Nucleus accumbens (tissue), 56 donors: ENCODE measurements at regions not wholly inside any gene's neighbourhood (a gene's known extent, or its start where the extent isn't known, plus 50 kb on each side); places are given as distances from the start of the nearest gene placed in this dataset.
"Not testable (repeated sequence)": the region's sequence is repeated elsewhere in the genome, so short reads cannot be mapped to it uniquely, and the experiment has no call there.

ENCODE experiments used
- DNase-seq, 56 donors: peaks; one replicate each; lab custom pipeline; 2025; lab: John Stamatoyannopoulos, UW

GRCh38 chr13:54829391-54830068 is 1800.9 kb downstream of the OLFM4 start:
- DNase-seq: not testable (repeated sequence)

GRCh38 chr13:54836273-54836672 is 1807.7 kb downstream of the OLFM4 start:
- no peak for DNase-seq

- no peak for DNase-seq
Observed at GRCh38 chr13:54841682-54842081, 1813.1 kb downstream of the OLFM4 start.

- DNase-seq: no peak
Observed at GRCh38 chr13:54845351-54845965, 1816.8 kb downstream of the OLFM4 start.

GRCh38 chr13:54852831-54853230 is 1824.2 kb downstream of the OLFM4 start:
- DNase-seq: no peak

GRCh38 chr13:54859827-54860226 is 1831.2 kb downstream of the OLFM4 start:
- DNase-seq: no peak

- no peak for DNase-seq
Observed at GRCh38 chr13:54875111-54875510, 1846.5 kb downstream of the OLFM4 start.

GRCh38 chr13:54879036-54879435 is 1850.4 kb downstream of the OLFM4 start:
- no peak for DNase-seq

GRCh38 chr13:54884682-54885081 is 1856.1 kb downstream of the OLFM4 start:
- DNase-seq: no peak

GRCh38 chr13:54890976-54891375 is 1862.4 kb downstream of the OLFM4 start:
- no peak for DNase-seq

GRCh38 chr13:54901316-54901715 is 1872.7 kb downstream of the OLFM4 start:
- no peak for DNase-seq

GRCh38 chr13:54912367-54912766 is 1883.8 kb downstream of the OLFM4 start:
- DNase-seq: no peak

- DNase-seq: no peak
Observed at GRCh38 chr13:54913668-54914067, 1885.1 kb downstream of the OLFM4 start.

- DNase-seq: no peak
Observed at GRCh38 chr13:54927538-54927937, 1898.9 kb downstream of the OLFM4 start.

- no peak for DNase-seq
Observed at GRCh38 chr13:54928071-54928470, 1899.5 kb downstream of the OLFM4 start.

- no peak for DNase-seq
Observed at GRCh38 chr13:54934121-54934520, 1905.5 kb downstream of the OLFM4 start.

- no peak for DNase-seq
Observed at GRCh38 chr13:54945973-54946372, 1917.4 kb downstream of the OLFM4 start.

- DNase-seq: no peak
Observed at GRCh38 chr13:54949735-54950134, 1921.1 kb downstream of the OLFM4 start.

GRCh38 chr13:54950546-54950945 is 1921.9 kb downstream of the OLFM4 start:
- no peak for DNase-seq

GRCh38 chr13:54953786-54954185 is 1925.2 kb downstream of the OLFM4 start:
- no peak for DNase-seq

GRCh38 chr13:54958781-54959180 is 1930.2 kb downstream of the OLFM4 start:
- DNase-seq: peak in 1 of 56 donors; percentile 1

- DNase-seq: no peak
Observed at GRCh38 chr13:54965881-54966280, 1937.3 kb downstream of the OLFM4 start.
